Testis (tissue), 2 donors: ENCODE measurements at regions not wholly inside any gene's neighbourhood (a gene's known extent, or its start where the extent isn't known, plus 50 kb on each side); places are given as distances from the start of the nearest gene placed in this dataset.
"Not testable (repeated sequence)": the region's sequence is repeated elsewhere in the genome, so short reads cannot be mapped to it uniquely, and the experiment has no call there.

Experiments used
- DNase-seq: peaks from one replicate; pipeline ENCODE4 v3.0.0-alpha.2; 2019
- H3K27ac ChIP-seq, 2 donors: fragments of 200-600 bp; sonication (generic); one replicate each; pipeline ENCODE4 v1.5.1; 2019
- H3K27me3 ChIP-seq: fragments of 200-600 bp; sonication (generic); one replicate; pipeline ENCODE4 v1.5.1; 2019
- H3K36me3 ChIP-seq: fragments of 200-600 bp; sonication (generic); one replicate; pipeline ENCODE4 v1.5.1; 2017; ENCODE audit warnings: low read depth; ENCODE audit errors: missing control alignments
- H3K4me1 ChIP-seq: fragments of 200-600 bp; sonication (generic); one replicate; pipeline ENCODE4 v1.5.1; 2019
- H3K4me3 ChIP-seq, 2 donors: fragments of 200-600 bp; sonication (generic); one replicate each; pipeline ENCODE4 v1.5.1; 2017 to 2019
- H3K9me3 ChIP-seq: fragments of 200-600 bp; sonication (generic); one replicate; pipeline ENCODE4 v1.5.1; 2017
- CTCF ChIP-seq, 3 experiments: fragments of 450-650 bp in 2 of 3; fragments of 200-600 bp in 1 of 3; sonication (generic) in 1 of 3; IDR thresholded peaks; one replicate each; pipeline ENCODE4 v1.5.1; 2016 to 2019; ENCODE audit warnings: antibody characterized with exemption in 3 of 3, mild to moderate bottlenecking in 2 of 3, moderate library complexity in 1 of 3
- POLR2A ChIP-seq: fragments of 450-650 bp; IDR thresholded peaks from one replicate; pipeline ENCODE4 v1.6.1; 2017; ENCODE audit warnings: antibody characterized with exemption, mild to moderate bottlenecking, moderate library complexity
- WGBS, 2 donors: methylation state at CpG; one replicate each; pipeline ENCODE4 v1.1.5; 2018; 5-methylcytosine and 5-hydroxymethylcytosine counted together
- intact Hi-C: fragments of 100-400 bp; cut with DNase I; formaldehyde crosslinking; loops from one replicate; pipeline ENCODE4 v1.15.1; 2023; ENCODE audit warnings: low total_unique reads

- no peak for TF ChIP-seq POLR2A
- no peak for TF ChIP-seq CTCF (IDR thresholded peaks at IDR 0.05)
- 80 to 87% methylated on average over 3 of the region's 3 CpGs for WGBS, 2 donors
- Histone ChIP-seq H3K9me3 (no peaks in the 10 kb centered on the region), H3K27me3 (no peaks in the 10 kb centered on the region), H3K4me1 (no peaks in the 10 kb centered on the region), H3K4me3 (no peak overlapping the region), H3K27ac (no peak overlapping the region), H3K36me3 (no peaks in the 10 kb centered on the region)
- no peak for DNase-seq
- intact Hi-C loops = no loop called here
Observed at GRCh38 chr20:12241065-12241464, 323.4 kb downstream of the BTBD3 start.

GRCh38 chr20:12243327-12243726, 325.6 kb downstream of the BTBD3 start:
- no peaks in the 10 kb centered on the region for H3K9me3 ChIP-seq
- intact Hi-C loops = no loop called here
- TF ChIP-seq POLR2A = no peak
- no peak for TF ChIP-seq CTCF (IDR thresholded peaks at IDR 0.05)
- H3K27ac ChIP-seq = no peak overlapping the region
- H3K4me3 ChIP-seq = no peak overlapping the region
- 90 to 93% methylated on average over 5 of the region's 5 CpGs for WGBS, 2 donors
- H3K27me3 ChIP-seq = no peaks in the 10 kb centered on the region
- no peaks in the 10 kb centered on the region for H3K4me1 ChIP-seq
- no peaks in the 10 kb centered on the region for H3K36me3 ChIP-seq
- DNase-seq = peak; percentile 26

GRCh38 chr20:12248481-12248880, 330.8 kb downstream of the BTBD3 start:
- no peak for TF ChIP-seq POLR2A
- no peak for TF ChIP-seq CTCF (IDR thresholded peaks at IDR 0.05)
- no peaks in the 10 kb centered on the region for H3K4me1 ChIP-seq
- H3K4me3 ChIP-seq = no peak overlapping the region
- intact Hi-C loops = no loop called here
- no peaks in the 10 kb centered on the region for H3K27me3 ChIP-seq
- no peak overlapping the region for H3K27ac ChIP-seq
- DNase-seq = no peak
- H3K36me3 ChIP-seq = no peaks in the 10 kb centered on the region
- H3K9me3 ChIP-seq = no peaks in the 10 kb centered on the region
- WGBS, 2 donors = 81 to 82% methylated on average over 2 of the region's 2 CpGs

- intact Hi-C loops = not testable (repeated sequence)
- WGBS, 2 donors = 96% methylated on average over 1 of the region's 1 CpG
Observed at GRCh38 chr20:12250661-12251060, 333.0 kb downstream of the BTBD3 start.

GRCh38 chr20:12252793-12253192, 335.1 kb downstream of the BTBD3 start:
- H3K4me3 ChIP-seq = no peak overlapping the region
- WGBS, 2 donors = 59 to 63% methylated on average over 7 of the region's 7 CpGs
- TF ChIP-seq CTCF (IDR thresholded peaks at IDR 0.05) = no peak
- no peak for TF ChIP-seq POLR2A
- no peak overlapping the region for H3K27ac ChIP-seq
- no peaks in the 10 kb centered on the region for H3K4me1 ChIP-seq
- H3K36me3 ChIP-seq = no peaks in the 10 kb centered on the region
- intact Hi-C loops = no loop called here
- H3K27me3 ChIP-seq = no peaks in the 10 kb centered on the region
- H3K9me3 ChIP-seq = no peaks in the 10 kb centered on the region
- DNase-seq = no peak

More at GRCh38 chr20:12250661-12251060, 333.0 kb downstream of the BTBD3 start:
- not testable (repeated sequence) for H3K36me3 ChIP-seq, H3K27ac ChIP-seq, H3K4me1 ChIP-seq, H3K4me3 ChIP-seq, H3K27me3 ChIP-seq, H3K9me3 ChIP-seq, DNase-seq
